GM23338 (cell line): ENCODE measurements at regions not wholly inside any gene's neighbourhood (a gene's known extent, or its start where the extent isn't known, plus 50 kb on each side); places are given as distances from the start of the nearest gene placed in this dataset.

ENCODE experiments used
- ATAC-seq: fragments of 200-7000 bp; cut with Tn5 transposase; 3 replicates; pipeline ENCODE4 v1.9.1; 2020
- DNase-seq: peaks from one replicate; pipeline ENCODE4 v3.0.0-alpha.2; 2015; ENCODE audit warnings: low spot score
- H2AFZ ChIP-seq: fragments of 200-600 bp; sonication (generic); 2 replicates; pipeline ENCODE4 v1.8.0; 2016; ENCODE audit warnings: antibody characterized with exemption, mild to moderate bottlenecking, moderate library complexity
- H3F3A ChIP-seq: fragments of 200-600 bp; sonication (generic); replicated peaks from 2 replicates; pipeline ENCODE4 v1.8.0; 2017; ENCODE audit warnings: antibody characterized with exemption, mixed run types, low read depth
- H3K27ac ChIP-seq: fragments of 200-600 bp; sonication (generic); 2 replicates; pipeline ENCODE4 v1.6.1; 2016; ENCODE audit warnings: low read depth
- H3K27me3 ChIP-seq: fragments of 200-600 bp; sonication (generic); 2 replicates; pipeline ENCODE4 v1.8.0; 2016; ENCODE audit warnings: mild to moderate bottlenecking, mixed run types, moderate library complexity; ENCODE audit not compliant: insufficient read depth
- H3K36me3 ChIP-seq: fragments of 200-600 bp; sonication (generic); 2 replicates; pipeline ENCODE4 v1.8.0; 2016; ENCODE audit warnings: mild to moderate bottlenecking; ENCODE audit not compliant: insufficient read depth
- H3K4me1 ChIP-seq: fragments of 200-600 bp; sonication (generic); 2 replicates; pipeline ENCODE4 v1.8.0; 2016; ENCODE audit warnings: mild to moderate bottlenecking, moderate library complexity; ENCODE audit not compliant: insufficient read depth
- H3K4me2 ChIP-seq: fragments of 200-600 bp; sonication (generic); 2 replicates; pipeline ENCODE4 v1.7.1; 2017; ENCODE audit warnings: mixed run types
- H3K4me3 ChIP-seq: fragments of 200-600 bp; sonication (generic); 2 replicates; pipeline ENCODE4 v1.6.1; 2016; ENCODE audit warnings: mixed run types
- H3K79me2 ChIP-seq: fragments of 200-600 bp; sonication (generic); replicated peaks from 2 replicates; pipeline ENCODE4 v1.8.0; 2017; ENCODE audit warnings: mild to moderate bottlenecking; ENCODE audit not compliant: insufficient read depth
- H3K9me2 ChIP-seq: fragments of 200-600 bp; sonication (generic); 2 replicates; pipeline ENCODE4 v1.8.0; 2017; ENCODE audit not compliant: insufficient read depth
- H4K20me1 ChIP-seq: fragments of 200-600 bp; sonication (generic); replicated peaks from 2 replicates; pipeline ENCODE4 v1.8.0; 2017; ENCODE audit warnings: mild to moderate bottlenecking; ENCODE audit not compliant: insufficient read depth
- H3K27ac Mint-ChIP-seq: 2 replicates; pipeline ENCODE4 v1.8.0; 2020; ENCODE audit warnings: inconsistent platforms, mild to moderate bottlenecking, moderate library complexity, mixed read lengths
- H3K27me3 Mint-ChIP-seq: 3 replicates; pipeline ENCODE4 v1.8.0; 2022; ENCODE audit warnings: low read depth, mild to moderate bottlenecking, moderate library complexity, mixed read lengths, inconsistent platforms; ENCODE audit not compliant: insufficient read depth, poor library complexity
- H3K36me3 Mint-ChIP-seq: 3 replicates; pipeline ENCODE4 v1.8.0; 2021; ENCODE audit warnings: low read depth, mild to moderate bottlenecking, inconsistent platforms, moderate library complexity, mixed read lengths
- H3K4me1 Mint-ChIP-seq: 3 replicates; pipeline ENCODE4 v1.8.0; 2020; ENCODE audit warnings: mild to moderate bottlenecking, inconsistent platforms, mixed read lengths
- H3K4me3 Mint-ChIP-seq: 3 replicates; pipeline ENCODE4 v1.8.0; 2021; ENCODE audit warnings: moderate library complexity, mild to moderate bottlenecking, inconsistent platforms, mixed read lengths
- H3K9me3 Mint-ChIP-seq: 3 replicates; pipeline ENCODE4 v1.8.0; 2020; ENCODE audit warnings: moderate library complexity, mild to moderate bottlenecking, inconsistent platforms, mixed read lengths
- CREB1 ChIP-seq: fragments of 250-450 bp; sonication (Bioruptor Pico); IDR thresholded peaks from 2 replicates; pipeline ENCODE4 v1.5.0; 2020; ENCODE audit warnings: low read depth, mild to moderate bottlenecking, moderate library complexity
- EZH2 ChIP-seq: fragments of 200-600 bp; sonication (generic); IDR thresholded peaks from one replicate; pipeline ENCODE4 v1.8.0; 2017; ENCODE audit warnings: antibody characterized with exemption, mild to moderate bottlenecking, low read depth; ENCODE audit not compliant: unreplicated experiment
- JUNB ChIP-seq: IDR thresholded peaks from one replicate; pipeline ENCODE4 v1.6.1; 2016; ENCODE audit warnings: antibody characterized with exemption; ENCODE audit not compliant: unreplicated experiment
- NANOG ChIP-seq: IDR thresholded peaks from 2 replicates; pipeline ENCODE4 v1.6.1; 2016; ENCODE audit warnings: antibody characterized with exemption, borderline replicate concordance
- POLR2AphosphoS5 ChIP-seq: IDR thresholded peaks from 2 replicates; pipeline ENCODE4 v1.6.1; 2016; ENCODE audit warnings: antibody characterized with exemption, low read depth
- STAT1 ChIP-seq: IDR thresholded peaks from one replicate; pipeline ENCODE4 v1.6.1; 2016; ENCODE audit warnings: antibody characterized with exemption; ENCODE audit not compliant: unreplicated experiment
- ZNF114 ChIP-seq: fragments of 250-450 bp; sonication (Bioruptor Pico); IDR thresholded peaks from 2 replicates; pipeline ENCODE4 v1.5.0; 2020; ENCODE audit warnings: mild to moderate bottlenecking, moderate library complexity
- ZNF331 ChIP-seq: fragments of 250-450 bp; sonication (Bioruptor Pico); IDR thresholded peaks from 2 replicates; pipeline ENCODE4 v1.5.0; 2020; ENCODE audit warnings: low read depth, mild to moderate bottlenecking, moderate library complexity
- TF ChIP-seq, protein P1 (sequence below): fragments of 250-450 bp; sonication (Bioruptor Pico); IDR thresholded peaks from 2 replicates; pipeline ENCODE4 v1.5.0; 2020; ENCODE audit warnings: mild to moderate bottlenecking, moderate library complexity
- TF ChIP-seq, protein P2 (sequence below): IDR thresholded peaks from 2 replicates; pipeline ENCODE4 v1.6.1; 2016; ENCODE audit warnings: antibody characterized with exemption
- TF ChIP-seq, protein P3 (sequence below), 2 experiments: fragments of 200-600 bp in 1 of 2; sonication (generic) in 1 of 2; conservative IDR thresholded peaks; 2 replicates each; pipeline versions ENCODE4 v1.5.1 to v1.6.1; 2016 to 2017; ENCODE audit warnings: antibody characterized with exemption in 2 of 2, low read depth in 2 of 2, mild to moderate bottlenecking in 2 of 2, moderate library complexity in 1 of 2
- TF ChIP-seq, protein P4 (sequence below): IDR thresholded peaks from one replicate; pipeline ENCODE4 v1.6.1; 2018; ENCODE audit warnings: antibody characterized with exemption; ENCODE audit not compliant: unreplicated experiment

DNA sequence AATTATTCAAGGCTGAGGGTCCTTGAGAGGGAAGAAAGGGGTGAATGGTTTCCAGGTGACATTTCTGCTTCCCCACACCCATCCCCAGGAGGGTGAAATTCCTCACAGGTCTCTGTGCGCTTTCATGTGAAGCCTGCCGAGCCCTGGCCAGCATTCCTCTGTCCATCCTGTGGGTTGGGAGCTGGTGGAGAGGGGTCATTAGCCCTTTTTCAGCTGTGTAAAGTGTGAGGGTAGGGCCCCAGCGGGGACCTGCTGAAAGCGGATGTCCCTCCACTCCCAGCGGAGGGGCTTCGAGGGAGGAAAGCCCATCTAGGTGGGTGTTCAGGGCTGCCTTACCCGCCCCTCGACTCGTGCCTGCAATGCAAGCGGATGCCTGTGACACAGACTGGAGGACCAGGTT, 53.3 kb upstream of the DLX4 start:
- H3K9me3 Mint-ChIP-seq: peaks cover 2% of the 10 kb centered on the region; the same call in 1 of the 3 replicates
- Histone ChIP-seq H4K20me1 (no peaks in the 10 kb centered on the region), H3K4me1 (peaks cover 6% of the 10 kb centered on the region), H3K36me3 (no peaks in the 10 kb centered on the region), H3F3A (no peaks in the 10 kb centered on the region), H3K27ac (no peak overlapping the region), H2AFZ (no peak overlapping the region), H3K4me3 (no peak overlapping the region), H3K27me3 (peaks cover 32% of the 10 kb centered on the region), H3K9me2 (no peaks in the 10 kb centered on the region), H3K4me2 (no peak overlapping the region), H3K79me2 (no peaks in the 10 kb centered on the region)
- peaks cover 11% of the 10 kb centered on the region for H3K4me1 Mint-ChIP-seq
- H3K27ac Mint-ChIP-seq: no peak overlapping the region
- no peak for TF ChIP-seq ZNF114
- no peak for TF ChIP-seq NANOG
- no peak for TF ChIP-seq POLR2AphosphoS5
- no peak for TF ChIP-seq CREB1 (CRISPR knock-in tag)
- no peak for TF ChIP-seq EZH2
- no peak for TF ChIP-seq JUNB
- TF ChIP-seq, protein P1, sequence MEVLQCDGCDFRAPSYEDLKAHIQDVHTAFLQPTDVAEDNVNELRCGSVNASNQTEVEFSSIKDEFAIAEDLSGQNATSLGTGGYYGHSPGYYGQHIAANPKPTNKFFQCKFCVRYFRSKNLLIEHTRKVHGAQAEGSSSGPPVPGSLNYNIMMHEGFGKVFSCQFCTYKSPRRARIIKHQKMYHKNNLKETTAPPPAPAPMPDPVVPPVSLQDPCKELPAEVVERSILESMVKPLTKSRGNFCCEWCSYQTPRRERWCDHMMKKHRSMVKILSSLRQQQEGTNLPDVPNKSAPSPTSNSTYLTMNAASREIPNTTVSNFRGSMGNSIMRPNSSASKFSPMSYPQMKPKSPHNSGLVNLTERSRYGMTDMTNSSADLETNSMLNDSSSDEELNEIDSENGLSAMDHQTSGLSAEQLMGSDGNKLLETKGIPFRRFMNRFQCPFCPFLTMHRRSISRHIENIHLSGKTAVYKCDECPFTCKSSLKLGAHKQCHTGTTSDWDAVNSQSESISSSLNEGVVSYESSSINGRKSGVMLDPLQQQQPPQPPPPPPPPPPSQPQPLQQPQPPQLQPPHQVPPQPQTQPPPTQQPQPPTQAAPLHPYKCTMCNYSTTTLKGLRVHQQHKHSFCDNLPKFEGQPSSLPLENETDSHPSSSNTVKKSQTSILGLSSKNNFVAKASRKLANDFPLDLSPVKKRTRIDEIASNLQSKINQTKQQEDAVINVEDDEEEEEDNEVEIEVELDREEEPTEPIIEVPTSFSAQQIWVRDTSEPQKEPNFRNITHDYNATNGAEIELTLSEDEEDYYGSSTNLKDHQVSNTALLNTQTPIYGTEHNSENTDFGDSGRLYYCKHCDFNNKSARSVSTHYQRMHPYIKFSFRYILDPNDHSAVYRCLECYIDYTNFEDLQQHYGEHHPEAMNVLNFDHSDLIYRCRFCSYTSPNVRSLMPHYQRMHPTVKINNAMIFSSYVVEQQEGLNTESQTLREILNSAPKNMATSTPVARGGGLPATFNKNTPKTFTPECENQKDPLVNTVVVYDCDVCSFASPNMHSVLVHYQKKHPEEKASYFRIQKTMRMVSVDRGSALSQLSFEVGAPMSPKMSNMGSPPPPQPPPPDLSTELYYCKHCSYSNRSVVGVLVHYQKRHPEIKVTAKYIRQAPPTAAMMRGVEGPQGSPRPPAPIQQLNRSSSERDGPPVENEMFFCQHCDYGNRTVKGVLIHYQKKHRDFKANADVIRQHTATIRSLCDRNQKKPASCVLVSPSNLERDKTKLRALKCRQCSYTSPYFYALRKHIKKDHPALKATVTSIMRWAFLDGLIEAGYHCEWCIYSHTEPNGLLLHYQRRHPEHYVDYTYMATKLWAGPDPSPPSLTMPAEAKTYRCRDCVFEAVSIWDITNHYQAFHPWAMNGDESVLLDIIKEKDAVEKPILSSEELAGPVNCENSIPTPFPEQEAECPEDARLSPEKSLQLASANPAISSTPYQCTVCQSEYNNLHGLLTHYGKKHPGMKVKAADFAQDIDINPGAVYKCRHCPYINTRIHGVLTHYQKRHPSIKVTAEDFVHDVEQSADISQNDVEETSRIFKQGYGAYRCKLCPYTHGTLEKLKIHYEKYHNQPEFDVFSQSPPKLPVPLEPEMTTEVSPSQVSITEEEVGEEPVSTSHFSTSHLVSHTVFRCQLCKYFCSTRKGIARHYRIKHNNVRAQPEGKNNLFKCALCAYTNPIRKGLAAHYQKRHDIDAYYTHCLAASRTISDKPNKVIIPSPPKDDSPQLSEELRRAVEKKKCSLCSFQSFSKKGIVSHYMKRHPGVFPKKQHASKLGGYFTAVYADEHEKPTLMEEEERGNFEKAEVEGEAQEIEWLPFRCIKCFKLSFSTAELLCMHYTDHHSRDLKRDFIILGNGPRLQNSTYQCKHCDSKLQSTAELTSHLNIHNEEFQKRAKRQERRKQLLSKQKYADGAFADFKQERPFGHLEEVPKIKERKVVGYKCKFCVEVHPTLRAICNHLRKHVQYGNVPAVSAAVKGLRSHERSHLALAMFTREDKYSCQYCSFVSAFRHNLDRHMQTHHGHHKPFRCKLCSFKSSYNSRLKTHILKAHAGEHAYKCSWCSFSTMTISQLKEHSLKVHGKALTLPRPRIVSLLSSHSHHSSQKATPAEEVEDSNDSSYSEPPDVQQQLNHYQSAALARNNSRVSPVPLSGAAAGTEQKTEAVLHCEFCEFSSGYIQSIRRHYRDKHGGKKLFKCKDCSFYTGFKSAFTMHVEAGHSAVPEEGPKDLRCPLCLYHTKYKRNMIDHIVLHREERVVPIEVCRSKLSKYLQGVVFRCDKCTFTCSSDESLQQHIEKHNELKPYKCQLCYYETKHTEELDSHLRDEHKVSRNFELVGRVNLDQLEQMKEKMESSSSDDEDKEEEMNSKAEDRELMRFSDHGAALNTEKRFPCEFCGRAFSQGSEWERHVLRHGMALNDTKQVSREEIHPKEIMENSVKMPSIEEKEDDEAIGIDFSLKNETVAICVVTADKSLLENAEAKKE (CRISPR knock-in tag): no peak
- TF ChIP-seq, protein P2, sequence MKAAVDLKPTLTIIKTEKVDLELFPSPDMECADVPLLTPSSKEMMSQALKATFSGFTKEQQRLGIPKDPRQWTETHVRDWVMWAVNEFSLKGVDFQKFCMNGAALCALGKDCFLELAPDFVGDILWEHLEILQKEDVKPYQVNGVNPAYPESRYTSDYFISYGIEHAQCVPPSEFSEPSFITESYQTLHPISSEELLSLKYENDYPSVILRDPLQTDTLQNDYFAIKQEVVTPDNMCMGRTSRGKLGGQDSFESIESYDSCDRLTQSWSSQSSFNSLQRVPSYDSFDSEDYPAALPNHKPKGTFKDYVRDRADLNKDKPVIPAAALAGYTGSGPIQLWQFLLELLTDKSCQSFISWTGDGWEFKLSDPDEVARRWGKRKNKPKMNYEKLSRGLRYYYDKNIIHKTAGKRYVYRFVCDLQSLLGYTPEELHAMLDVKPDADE: no peak
- no peak for TF ChIP-seq ZNF331
- TF ChIP-seq, protein P3, sequence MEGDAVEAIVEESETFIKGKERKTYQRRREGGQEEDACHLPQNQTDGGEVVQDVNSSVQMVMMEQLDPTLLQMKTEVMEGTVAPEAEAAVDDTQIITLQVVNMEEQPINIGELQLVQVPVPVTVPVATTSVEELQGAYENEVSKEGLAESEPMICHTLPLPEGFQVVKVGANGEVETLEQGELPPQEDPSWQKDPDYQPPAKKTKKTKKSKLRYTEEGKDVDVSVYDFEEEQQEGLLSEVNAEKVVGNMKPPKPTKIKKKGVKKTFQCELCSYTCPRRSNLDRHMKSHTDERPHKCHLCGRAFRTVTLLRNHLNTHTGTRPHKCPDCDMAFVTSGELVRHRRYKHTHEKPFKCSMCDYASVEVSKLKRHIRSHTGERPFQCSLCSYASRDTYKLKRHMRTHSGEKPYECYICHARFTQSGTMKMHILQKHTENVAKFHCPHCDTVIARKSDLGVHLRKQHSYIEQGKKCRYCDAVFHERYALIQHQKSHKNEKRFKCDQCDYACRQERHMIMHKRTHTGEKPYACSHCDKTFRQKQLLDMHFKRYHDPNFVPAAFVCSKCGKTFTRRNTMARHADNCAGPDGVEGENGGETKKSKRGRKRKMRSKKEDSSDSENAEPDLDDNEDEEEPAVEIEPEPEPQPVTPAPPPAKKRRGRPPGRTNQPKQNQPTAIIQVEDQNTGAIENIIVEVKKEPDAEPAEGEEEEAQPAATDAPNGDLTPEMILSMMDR (conservative IDR thresholded peaks at IDR 0.05; ENCODE audit: low read depth in 2 of 2): no peak
- TF ChIP-seq STAT1: no peak
- TF ChIP-seq, protein P4, sequence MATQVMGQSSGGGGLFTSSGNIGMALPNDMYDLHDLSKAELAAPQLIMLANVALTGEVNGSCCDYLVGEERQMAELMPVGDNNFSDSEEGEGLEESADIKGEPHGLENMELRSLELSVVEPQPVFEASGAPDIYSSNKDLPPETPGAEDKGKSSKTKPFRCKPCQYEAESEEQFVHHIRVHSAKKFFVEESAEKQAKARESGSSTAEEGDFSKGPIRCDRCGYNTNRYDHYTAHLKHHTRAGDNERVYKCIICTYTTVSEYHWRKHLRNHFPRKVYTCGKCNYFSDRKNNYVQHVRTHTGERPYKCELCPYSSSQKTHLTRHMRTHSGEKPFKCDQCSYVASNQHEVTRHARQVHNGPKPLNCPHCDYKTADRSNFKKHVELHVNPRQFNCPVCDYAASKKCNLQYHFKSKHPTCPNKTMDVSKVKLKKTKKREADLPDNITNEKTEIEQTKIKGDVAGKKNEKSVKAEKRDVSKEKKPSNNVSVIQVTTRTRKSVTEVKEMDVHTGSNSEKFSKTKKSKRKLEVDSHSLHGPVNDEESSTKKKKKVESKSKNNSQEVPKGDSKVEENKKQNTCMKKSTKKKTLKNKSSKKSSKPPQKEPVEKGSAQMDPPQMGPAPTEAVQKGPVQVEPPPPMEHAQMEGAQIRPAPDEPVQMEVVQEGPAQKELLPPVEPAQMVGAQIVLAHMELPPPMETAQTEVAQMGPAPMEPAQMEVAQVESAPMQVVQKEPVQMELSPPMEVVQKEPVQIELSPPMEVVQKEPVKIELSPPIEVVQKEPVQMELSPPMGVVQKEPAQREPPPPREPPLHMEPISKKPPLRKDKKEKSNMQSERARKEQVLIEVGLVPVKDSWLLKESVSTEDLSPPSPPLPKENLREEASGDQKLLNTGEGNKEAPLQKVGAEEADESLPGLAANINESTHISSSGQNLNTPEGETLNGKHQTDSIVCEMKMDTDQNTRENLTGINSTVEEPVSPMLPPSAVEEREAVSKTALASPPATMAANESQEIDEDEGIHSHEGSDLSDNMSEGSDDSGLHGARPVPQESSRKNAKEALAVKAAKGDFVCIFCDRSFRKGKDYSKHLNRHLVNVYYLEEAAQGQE: no peak
- no peak for DNase-seq
- no peaks in the 10 kb centered on the region for H3K36me3 Mint-ChIP-seq
- H3K27me3 Mint-ChIP-seq: peaks cover 46% of the 10 kb centered on the region
- H3K4me3 Mint-ChIP-seq: no peak overlapping the region
- ATAC-seq: no peak
